Activated CD8-positive, alpha-beta memory T cell treated with anti-CD3 and anti-CD28 coated beads for 48 hours (primary cell): ENCODE measurements at regions not wholly inside any gene's neighbourhood (a gene's known extent, or its start where the extent isn't known, plus 50 kb on each side); places are given as distances from the start of the nearest gene placed in this dataset.

ENCODE experiments used
- DNase-seq, 3 experiments: peaks; one replicate each; pipeline ENCODE4 v3.0.0-alpha.2; 2020; ENCODE audit warnings: low read depth in 2 of 3, low spot score in 2 of 3

- DNase-seq: no peak
Observed at GRCh38 chr2:66036948-66037347, 398.0 kb upstream of the MEIS1 start.

- DNase-seq: no peak
Observed at GRCh38 chr2:66034467-66034866, 400.5 kb upstream of the MEIS1 start.

- DNase-seq: no peak
Observed at GRCh38 chr2:66032226-66032775, 402.6 kb upstream of the MEIS1 start.

GRCh38 chr2:66031236-66031635 lies 403.7 kb upstream of the MEIS1 start:
- no peak for DNase-seq

GRCh38 chr2:66030553-66030952 lies 404.4 kb upstream of the MEIS1 start:
- DNase-seq: no peak

- no peak for DNase-seq
Observed at GRCh38 chr2:66024391-66024790, 410.5 kb upstream of the MEIS1 start.

- DNase-seq: no peak
Observed at GRCh38 chr2:66021296-66021695, 413.6 kb upstream of the MEIS1 start.

GRCh38 chr2:66017763-66018162 lies 417.2 kb upstream of the MEIS1 start:
- no peak for DNase-seq

GRCh38 chr2:66014450-66014849 lies 420.5 kb upstream of the MEIS1 start:
- no peak for DNase-seq

- DNase-seq: no peak
Observed at GRCh38 chr2:66013456-66013855, 421.5 kb upstream of the MEIS1 start.

- DNase-seq: no peak
Observed at GRCh38 chr2:66003931-66004330, 431.0 kb upstream of the MEIS1 start.

GRCh38 chr2:66001538-66001937 lies 433.4 kb upstream of the MEIS1 start:
- no peak for DNase-seq

- no peak for DNase-seq
Observed at GRCh38 chr2:66000901-66001300, 434.0 kb upstream of the MEIS1 start.

GRCh38 chr2:65999796-66000195 lies 435.1 kb upstream of the MEIS1 start:
- DNase-seq: no peak

GRCh38 chr2:65999103-65999502 lies 435.8 kb upstream of the MEIS1 start:
- DNase-seq: no peak

- no peak for DNase-seq
Observed at GRCh38 chr2:65997961-65998360, 437.0 kb upstream of the MEIS1 start.

GRCh38 chr2:65992198-65992554 lies 442.7 kb upstream of the MEIS1 start:
- no peak for DNase-seq

- no peak for DNase-seq
Observed at GRCh38 chr2:65991381-65992197, 443.3 kb upstream of the MEIS1 start.

- no peak for DNase-seq
Observed at GRCh38 chr2:65985986-65986385, 448.9 kb upstream of the MEIS1 start.

GRCh38 chr2:65980531-65980930 lies 454.4 kb upstream of the MEIS1 start:
- DNase-seq: no peak

- DNase-seq: no peak
Observed at GRCh38 chr2:65979446-65979845, 455.5 kb upstream of the MEIS1 start.

GRCh38 chr2:65974067-65974723 lies 460.7 kb upstream of the MEIS1 start:
- DNase-seq: no peak

GRCh38 chr2:65969161-65969560 lies 465.8 kb upstream of the MEIS1 start:
- no peak for DNase-seq
